Panc1 (cell line): ENCODE measurements at regions not wholly inside any gene's neighbourhood (a gene's known extent, or its start where the extent isn't known, plus 50 kb on each side); places are given as distances from the start of the nearest gene placed in this dataset.

Experiments
- POLR2AphosphoS5 ChIP-seq: IDR thresholded peaks from 2 replicates; pipeline ENCODE4 v1.6.1; 2012; ENCODE audit warnings: mild to moderate bottlenecking, low read depth, low read length, moderate library complexity
- TF ChIP-seq, protein P1 (sequence below): fragments of 450-650 bp; IDR thresholded peaks from 2 replicates; pipeline ENCODE4 v1.5.1; 2017; ENCODE audit warnings: mild to moderate bottlenecking
- TF ChIP-seq, protein P2 (sequence below), 2 experiments: IDR thresholded peaks; 2 replicates each; pipeline ENCODE4 v1.6.1; 2011 to 2012; ENCODE audit warnings: low read depth in 2 of 2, control low read depth in 1 of 2, low read length in 1 of 2, mild to moderate bottlenecking in 1 of 2, moderate library complexity in 1 of 2; ENCODE audit not compliant: insufficient read depth in 1 of 2

GRCh38 chr17:34781571-34782108 is 179.6 kb downstream of the CCT6B start:
- TF ChIP-seq, protein P1, sequence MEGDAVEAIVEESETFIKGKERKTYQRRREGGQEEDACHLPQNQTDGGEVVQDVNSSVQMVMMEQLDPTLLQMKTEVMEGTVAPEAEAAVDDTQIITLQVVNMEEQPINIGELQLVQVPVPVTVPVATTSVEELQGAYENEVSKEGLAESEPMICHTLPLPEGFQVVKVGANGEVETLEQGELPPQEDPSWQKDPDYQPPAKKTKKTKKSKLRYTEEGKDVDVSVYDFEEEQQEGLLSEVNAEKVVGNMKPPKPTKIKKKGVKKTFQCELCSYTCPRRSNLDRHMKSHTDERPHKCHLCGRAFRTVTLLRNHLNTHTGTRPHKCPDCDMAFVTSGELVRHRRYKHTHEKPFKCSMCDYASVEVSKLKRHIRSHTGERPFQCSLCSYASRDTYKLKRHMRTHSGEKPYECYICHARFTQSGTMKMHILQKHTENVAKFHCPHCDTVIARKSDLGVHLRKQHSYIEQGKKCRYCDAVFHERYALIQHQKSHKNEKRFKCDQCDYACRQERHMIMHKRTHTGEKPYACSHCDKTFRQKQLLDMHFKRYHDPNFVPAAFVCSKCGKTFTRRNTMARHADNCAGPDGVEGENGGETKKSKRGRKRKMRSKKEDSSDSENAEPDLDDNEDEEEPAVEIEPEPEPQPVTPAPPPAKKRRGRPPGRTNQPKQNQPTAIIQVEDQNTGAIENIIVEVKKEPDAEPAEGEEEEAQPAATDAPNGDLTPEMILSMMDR: no peak
- TF ChIP-seq, protein P2, sequence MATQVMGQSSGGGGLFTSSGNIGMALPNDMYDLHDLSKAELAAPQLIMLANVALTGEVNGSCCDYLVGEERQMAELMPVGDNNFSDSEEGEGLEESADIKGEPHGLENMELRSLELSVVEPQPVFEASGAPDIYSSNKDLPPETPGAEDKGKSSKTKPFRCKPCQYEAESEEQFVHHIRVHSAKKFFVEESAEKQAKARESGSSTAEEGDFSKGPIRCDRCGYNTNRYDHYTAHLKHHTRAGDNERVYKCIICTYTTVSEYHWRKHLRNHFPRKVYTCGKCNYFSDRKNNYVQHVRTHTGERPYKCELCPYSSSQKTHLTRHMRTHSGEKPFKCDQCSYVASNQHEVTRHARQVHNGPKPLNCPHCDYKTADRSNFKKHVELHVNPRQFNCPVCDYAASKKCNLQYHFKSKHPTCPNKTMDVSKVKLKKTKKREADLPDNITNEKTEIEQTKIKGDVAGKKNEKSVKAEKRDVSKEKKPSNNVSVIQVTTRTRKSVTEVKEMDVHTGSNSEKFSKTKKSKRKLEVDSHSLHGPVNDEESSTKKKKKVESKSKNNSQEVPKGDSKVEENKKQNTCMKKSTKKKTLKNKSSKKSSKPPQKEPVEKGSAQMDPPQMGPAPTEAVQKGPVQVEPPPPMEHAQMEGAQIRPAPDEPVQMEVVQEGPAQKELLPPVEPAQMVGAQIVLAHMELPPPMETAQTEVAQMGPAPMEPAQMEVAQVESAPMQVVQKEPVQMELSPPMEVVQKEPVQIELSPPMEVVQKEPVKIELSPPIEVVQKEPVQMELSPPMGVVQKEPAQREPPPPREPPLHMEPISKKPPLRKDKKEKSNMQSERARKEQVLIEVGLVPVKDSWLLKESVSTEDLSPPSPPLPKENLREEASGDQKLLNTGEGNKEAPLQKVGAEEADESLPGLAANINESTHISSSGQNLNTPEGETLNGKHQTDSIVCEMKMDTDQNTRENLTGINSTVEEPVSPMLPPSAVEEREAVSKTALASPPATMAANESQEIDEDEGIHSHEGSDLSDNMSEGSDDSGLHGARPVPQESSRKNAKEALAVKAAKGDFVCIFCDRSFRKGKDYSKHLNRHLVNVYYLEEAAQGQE (IDR thresholded peaks at IDR 0.05; ENCODE audit: insufficient read depth in 1 of 2, low read depth in 2 of 2, low read length in 1 of 2): no peak
- TF ChIP-seq POLR2AphosphoS5: no peak
